H1 (cell line): ENCODE measurements at regions not wholly inside any gene's neighbourhood (a gene's known extent, or its start where the extent isn't known, plus 50 kb on each side); places are given as distances from the start of the nearest gene placed in this dataset.

ENCODE experiments used
- ASH2L ChIP-seq: fragments of 200-600, 300-600 bp; sonication (generic); IDR thresholded peaks from one replicate; pipeline ENCODE4 v1.7.1; 2017; ENCODE audit warnings: low read length
- BRCA1 ChIP-seq: IDR thresholded peaks from 2 replicates; pipeline ENCODE4 v1.6.1; 2012; ENCODE audit warnings: low read depth, low read length, improper control_type of control experiment
- CHD1 ChIP-seq: IDR thresholded peaks from 2 replicates; pipeline ENCODE4 v1.6.1; 2012; ENCODE audit warnings: low read depth, low read length, improper control_type of control experiment
- GABPA ChIP-seq: IDR thresholded peaks from 2 replicates; pipeline ENCODE4 v1.6.1; 2011; ENCODE audit warnings: mild to moderate bottlenecking, low read length, moderate library complexity, borderline replicate concordance; ENCODE audit not compliant: insufficient read depth
- HDAC6 ChIP-seq: IDR thresholded peaks from one replicate; pipeline ENCODE4 v1.7.1; 2012; ENCODE audit warnings: low read depth, mild to moderate bottlenecking, inconsistent platforms, low read length, moderate library complexity
- NRF1 ChIP-seq: IDR thresholded peaks from 2 replicates; pipeline ENCODE4 v1.6.1; 2011; ENCODE audit warnings: mild to moderate bottlenecking, low read depth, low read length, improper control_type of control experiment
- POLR2A ChIP-seq, 2 experiments: IDR thresholded peaks; 1 replicate in 1 of 2; 2 replicates in 1 of 2; pipeline ENCODE4 v1.6.1; 2011; ENCODE audit warnings: low read depth in 2 of 2, low read length in 2 of 2, mild to moderate bottlenecking in 2 of 2; ENCODE audit errors: control extremely low read depth in 1 of 2
- POLR2AphosphoS5 ChIP-seq: IDR thresholded peaks from 2 replicates; pipeline ENCODE4 v1.6.1; 2011; ENCODE audit warnings: low read depth, low read length
- RBBP5 ChIP-seq: IDR thresholded peaks from 2 replicates; pipeline ENCODE4 v1.7.1; 2012; ENCODE audit warnings: low read depth, mild to moderate bottlenecking, inconsistent platforms, low read length, moderate library complexity, borderline replicate concordance
- SRF ChIP-seq: IDR thresholded peaks from 2 replicates; pipeline ENCODE4 v1.6.1; 2011; ENCODE audit warnings: mild to moderate bottlenecking, low read depth, low read length, moderate library complexity
- SUZ12 ChIP-seq: fragments of 200-600 bp; sonication (generic); IDR thresholded peaks from 2 replicates; pipeline ENCODE4 v1.6.1; 2012; ENCODE audit warnings: mild to moderate bottlenecking, inconsistent platforms, low read length, moderate library complexity, mixed read lengths
- TAF1 ChIP-seq: IDR thresholded peaks from 2 replicates; pipeline ENCODE4 v1.6.1; 2011; ENCODE audit warnings: mild to moderate bottlenecking, low read depth, low read length
- TF ChIP-seq, protein P1 (sequence below), 3 experiments: IDR thresholded peaks; 1 replicate in 2 of 3; 2 replicates in 1 of 3; pipeline versions ENCODE4 v1.5.1 to v1.6.1; 2011; ENCODE audit warnings: low read length in 3 of 3, mild to moderate bottlenecking in 3 of 3, inconsistent platforms in 2 of 3, low read depth in 1 of 3, moderate library complexity in 1 of 3; ENCODE audit not compliant: insufficient read depth in 1 of 3; ENCODE audit errors: control extremely low read depth in 1 of 3
- TF ChIP-seq, protein P2 (sequence below): IDR thresholded peaks from 2 replicates; pipeline ENCODE4 v1.6.1; 2011; ENCODE audit warnings: low read depth, mild to moderate bottlenecking, low read length; ENCODE audit not compliant: insufficient read depth

DNA sequence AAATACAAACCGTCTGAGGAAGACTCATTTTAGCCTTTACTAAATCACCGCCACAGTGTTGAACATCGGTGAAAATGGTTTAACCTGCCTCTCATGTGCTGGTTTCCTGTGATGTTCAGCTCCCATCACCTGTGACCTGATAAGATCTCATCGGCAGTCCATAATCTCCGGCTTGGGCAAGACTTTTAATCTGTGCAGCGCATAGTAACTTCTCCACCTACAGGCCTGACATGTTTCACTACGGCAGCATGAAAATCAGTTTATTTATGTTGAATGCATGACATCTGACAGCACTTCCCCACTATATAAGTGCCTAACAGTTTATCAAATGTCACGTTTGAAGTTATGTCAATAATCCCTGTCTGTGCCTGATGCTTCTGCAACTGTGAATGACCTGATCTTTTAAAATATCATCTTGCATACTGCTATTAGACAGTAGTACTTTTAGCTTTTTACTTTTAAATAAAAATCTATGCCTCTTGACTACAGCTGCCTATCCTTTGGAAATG is 1919.8 kb upstream of the AGA start:
- no peak for TF ChIP-seq POLR2A (IDR thresholded peaks at IDR 0.05; ENCODE audit: control extremely low read depth in 1 of 2, low read depth in 2 of 2, low read length in 2 of 2)
- TF ChIP-seq, protein P1, sequence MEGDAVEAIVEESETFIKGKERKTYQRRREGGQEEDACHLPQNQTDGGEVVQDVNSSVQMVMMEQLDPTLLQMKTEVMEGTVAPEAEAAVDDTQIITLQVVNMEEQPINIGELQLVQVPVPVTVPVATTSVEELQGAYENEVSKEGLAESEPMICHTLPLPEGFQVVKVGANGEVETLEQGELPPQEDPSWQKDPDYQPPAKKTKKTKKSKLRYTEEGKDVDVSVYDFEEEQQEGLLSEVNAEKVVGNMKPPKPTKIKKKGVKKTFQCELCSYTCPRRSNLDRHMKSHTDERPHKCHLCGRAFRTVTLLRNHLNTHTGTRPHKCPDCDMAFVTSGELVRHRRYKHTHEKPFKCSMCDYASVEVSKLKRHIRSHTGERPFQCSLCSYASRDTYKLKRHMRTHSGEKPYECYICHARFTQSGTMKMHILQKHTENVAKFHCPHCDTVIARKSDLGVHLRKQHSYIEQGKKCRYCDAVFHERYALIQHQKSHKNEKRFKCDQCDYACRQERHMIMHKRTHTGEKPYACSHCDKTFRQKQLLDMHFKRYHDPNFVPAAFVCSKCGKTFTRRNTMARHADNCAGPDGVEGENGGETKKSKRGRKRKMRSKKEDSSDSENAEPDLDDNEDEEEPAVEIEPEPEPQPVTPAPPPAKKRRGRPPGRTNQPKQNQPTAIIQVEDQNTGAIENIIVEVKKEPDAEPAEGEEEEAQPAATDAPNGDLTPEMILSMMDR (IDR thresholded peaks at IDR 0.05; ENCODE audit: control extremely low read depth in 1 of 3, insufficient read depth in 1 of 3, low read depth in 1 of 3, low read length in 3 of 3) = no peak
- TF ChIP-seq ASH2L = no peak
- no peak for TF ChIP-seq SRF
- TF ChIP-seq HDAC6 = no peak
- TF ChIP-seq POLR2AphosphoS5 = no peak
- TF ChIP-seq GABPA = no peak
- no peak for TF ChIP-seq BRCA1
- TF ChIP-seq RBBP5 = no peak
- no peak for TF ChIP-seq CHD1
- no peak for TF ChIP-seq TAF1
- no peak for TF ChIP-seq SUZ12
- TF ChIP-seq, protein P2, sequence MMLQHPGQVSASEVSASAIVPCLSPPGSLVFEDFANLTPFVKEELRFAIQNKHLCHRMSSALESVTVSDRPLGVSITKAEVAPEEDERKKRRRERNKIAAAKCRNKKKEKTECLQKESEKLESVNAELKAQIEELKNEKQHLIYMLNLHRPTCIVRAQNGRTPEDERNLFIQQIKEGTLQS = no peak
- TF ChIP-seq NRF1 = no peak
